A673 (cell line): ENCODE measurements at regions not wholly inside any gene's neighbourhood (a gene's known extent, or its start where the extent isn't known, plus 50 kb on each side); places are given as distances from the start of the nearest gene placed in this dataset.

Experiments
- BruUV-seq: library from RNA; stranded (reverse); fragments of 400-500 nt; replicated peaks from 2 replicates; lab custom pipeline; 2021; lab: Mats Ljungman, UMichigan
- CTCF ChIA-PET: fragments of 300-600 bp; sonication (Branson Sonifier 250); formaldehyde crosslinking; loops from one replicate; lab custom pipeline; 2022; ENCODE audit warnings: antibody characterized with exemption; lab: Charles Lee
- POLR2A ChIA-PET: fragments of 300-600 bp; sonication (Branson Sonifier 250); formaldehyde crosslinking; loops from one replicate; lab custom pipeline; 2022; ENCODE audit warnings: antibody characterized with exemption; ENCODE audit not compliant: low non-redundant PET; lab: Charles Lee
- DNase-seq: peaks from one replicate; pipeline ENCODE4 v3.0.0-alpha.2; 2015; ENCODE audit warnings: low spot score
- H3K27ac ChIP-seq: fragments of 200-600 bp; sonication (generic); 2 replicates; pipeline ENCODE4 v1.5.1; 2016; ENCODE audit warnings: mixed run types, low read depth, mild to moderate bottlenecking, mixed read lengths, antibody characterized with exemption, low read length; ENCODE audit not compliant: poor library complexity, severe bottlenecking
- H3K27me3 ChIP-seq: fragments of 200-600 bp; sonication (generic); replicated peaks from 2 replicates; pipeline ENCODE4 v1.6.1; 2017; ENCODE audit warnings: mixed run types, low read depth, mild to moderate bottlenecking, mixed read lengths, antibody characterized with exemption, low read length; ENCODE audit not compliant: insufficient read depth, poor library complexity
- H3K36me3 ChIP-seq: fragments of 200-600 bp; sonication (generic); 2 replicates; pipeline ENCODE4 v1.6.1; 2016; ENCODE audit warnings: mixed run types, mild to moderate bottlenecking, mixed read lengths, antibody characterized with exemption, low read length; ENCODE audit not compliant: insufficient read depth, poor library complexity, severe bottlenecking
- H3K4me1 ChIP-seq: fragments of 200-600 bp; sonication (generic); 2 replicates; pipeline ENCODE4 v1.6.1; 2017; ENCODE audit warnings: mixed run types, mild to moderate bottlenecking, mixed read lengths, antibody characterized with exemption, low read length; ENCODE audit not compliant: insufficient read depth, poor library complexity, severe bottlenecking
- H3K4me3 ChIP-seq: fragments of 200-600 bp; sonication (generic); 2 replicates; pipeline ENCODE4 v1.5.1; 2016; ENCODE audit warnings: low read depth, mixed run types, mild to moderate bottlenecking, mixed read lengths, low read length; ENCODE audit not compliant: poor library complexity, severe bottlenecking
- H3K9me3 ChIP-seq: fragments of 200-600 bp; sonication (generic); 2 replicates; pipeline ENCODE4 v1.6.1; 2016; ENCODE audit warnings: mixed run types, low read depth, mild to moderate bottlenecking, mixed read lengths, antibody characterized with exemption, low read length; ENCODE audit not compliant: poor library complexity, severe bottlenecking
- EZH2 ChIP-seq: fragments of 200-600 bp; sonication (generic); IDR thresholded peaks from 2 replicates; pipeline ENCODE4 v1.6.1; 2017; ENCODE audit warnings: borderline replicate concordance, low read depth, mild to moderate bottlenecking, mixed read lengths, antibody characterized with exemption, low read length; ENCODE audit not compliant: poor library complexity, severe bottlenecking
- intact Hi-C: fragments of 100-400 bp; cut with micrococcal nuclease; formaldehyde crosslinking; loops from one replicate; pipeline ENCODE4 v1.10.0; 2022; ENCODE audit not compliant: unreplicated experiment
- TF ChIP-seq, protein P1 (sequence below): fragments of 300-800, 200-600 bp; sonication (generic); conservative IDR thresholded peaks from 2 replicates; pipeline ENCODE4 v1.5.1; 2017; ENCODE audit warnings: low read depth, mild to moderate bottlenecking, antibody characterized with exemption, low read length, moderate library complexity, mixed read lengths

DNA sequence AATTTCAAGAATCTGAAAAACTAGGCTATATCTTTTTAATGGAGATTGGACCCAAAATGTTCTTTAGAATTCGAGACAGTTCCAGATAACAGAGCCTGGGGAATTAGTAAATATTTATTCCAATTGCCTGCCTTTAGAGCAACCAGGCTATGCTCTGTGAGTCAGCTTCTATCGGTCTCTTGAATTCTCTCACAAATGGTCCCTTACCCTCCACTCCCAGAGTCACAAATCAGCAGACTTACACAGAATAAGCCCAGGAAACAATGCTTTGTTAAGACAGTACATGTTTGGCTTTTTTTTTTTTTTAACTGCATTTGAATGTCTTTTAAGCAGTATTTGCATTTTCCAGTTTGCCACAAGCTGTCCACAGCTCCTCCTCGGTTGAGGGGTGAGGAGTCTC, 460.7 kb upstream of the CBLB start:
- Histone ChIP-seq H3K27me3 (no peaks in the 10 kb centered on the region), H3K4me3 (no peak overlapping the region), H3K4me1 (peaks cover 8% of the 10 kb centered on the region), H3K9me3 (peaks cover 1% of the 10 kb centered on the region), H3K27ac (no peak overlapping the region), H3K36me3 (no peaks in the 10 kb centered on the region)
- BruUV-seq: no TSS peak
- no peak for TF ChIP-seq EZH2
- TF ChIP-seq, protein P1, sequence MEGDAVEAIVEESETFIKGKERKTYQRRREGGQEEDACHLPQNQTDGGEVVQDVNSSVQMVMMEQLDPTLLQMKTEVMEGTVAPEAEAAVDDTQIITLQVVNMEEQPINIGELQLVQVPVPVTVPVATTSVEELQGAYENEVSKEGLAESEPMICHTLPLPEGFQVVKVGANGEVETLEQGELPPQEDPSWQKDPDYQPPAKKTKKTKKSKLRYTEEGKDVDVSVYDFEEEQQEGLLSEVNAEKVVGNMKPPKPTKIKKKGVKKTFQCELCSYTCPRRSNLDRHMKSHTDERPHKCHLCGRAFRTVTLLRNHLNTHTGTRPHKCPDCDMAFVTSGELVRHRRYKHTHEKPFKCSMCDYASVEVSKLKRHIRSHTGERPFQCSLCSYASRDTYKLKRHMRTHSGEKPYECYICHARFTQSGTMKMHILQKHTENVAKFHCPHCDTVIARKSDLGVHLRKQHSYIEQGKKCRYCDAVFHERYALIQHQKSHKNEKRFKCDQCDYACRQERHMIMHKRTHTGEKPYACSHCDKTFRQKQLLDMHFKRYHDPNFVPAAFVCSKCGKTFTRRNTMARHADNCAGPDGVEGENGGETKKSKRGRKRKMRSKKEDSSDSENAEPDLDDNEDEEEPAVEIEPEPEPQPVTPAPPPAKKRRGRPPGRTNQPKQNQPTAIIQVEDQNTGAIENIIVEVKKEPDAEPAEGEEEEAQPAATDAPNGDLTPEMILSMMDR: no peak
- DNase-seq: no peak
- intact Hi-C loops: no loop called here
- ChIA-PET CTCF (no interaction called here), POLR2A (no interaction called here)

DNA sequence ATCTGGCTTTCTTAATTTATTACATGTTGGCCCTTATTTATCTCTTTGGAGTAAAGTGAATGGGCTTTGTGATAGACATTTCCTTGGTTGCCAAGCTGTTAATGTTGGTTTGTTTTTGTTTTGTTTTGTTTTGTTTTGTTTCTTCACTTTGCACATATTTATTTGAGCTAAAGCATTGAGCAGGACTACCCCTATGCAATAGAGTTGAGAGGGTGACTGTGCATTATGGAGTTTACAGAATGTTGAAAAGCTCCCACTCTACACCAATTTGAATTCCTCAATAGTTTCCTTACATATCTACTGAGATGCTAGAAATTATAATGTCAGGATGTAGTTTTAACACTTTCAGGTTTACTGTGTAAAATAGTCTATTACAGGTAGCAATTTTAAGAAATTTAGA, 462.8 kb upstream of the CBLB start:
- no peaks in the 10 kb centered on the region for H3K9me3 ChIP-seq
- intact Hi-C loops: no loop called here
- H3K4me3 ChIP-seq: no peak overlapping the region
- no peaks in the 10 kb centered on the region for H3K36me3 ChIP-seq
- H3K27me3 ChIP-seq: no peaks in the 10 kb centered on the region
- H3K4me1 ChIP-seq: peaks cover 8% of the 10 kb centered on the region
- no peak overlapping the region for H3K27ac ChIP-seq
- no peak for TF ChIP-seq EZH2
- TF ChIP-seq, protein P1: no peak
- ChIA-PET POLR2A (no interaction called here), CTCF (no interaction called here)
- DNase-seq: no peak
- no TSS peak for BruUV-seq

DNA sequence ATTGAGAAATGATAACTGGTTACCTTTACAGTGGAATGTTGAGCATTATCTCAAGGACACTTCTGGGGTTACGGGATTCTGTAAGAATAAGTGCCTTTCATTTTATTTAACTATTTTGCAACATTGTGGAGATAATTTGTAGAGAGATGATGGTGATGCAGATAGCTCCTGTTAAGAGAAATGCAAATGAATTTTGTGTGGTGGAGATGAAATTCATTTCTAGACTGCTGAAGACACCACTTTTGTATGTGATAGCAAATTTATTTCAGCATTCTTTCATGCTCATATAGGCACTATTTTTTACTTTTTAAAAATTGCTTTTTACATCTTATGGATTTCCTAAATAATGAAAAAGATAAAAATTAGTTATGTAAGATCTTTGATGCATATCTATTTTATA, 463.3 kb upstream of the CBLB start:
- peaks cover 4% of the 10 kb centered on the region for H3K4me1 ChIP-seq
- POLR2A ChIA-PET: no interaction called here
- no peak overlapping the region for H3K27ac ChIP-seq
- H3K36me3 ChIP-seq: no peaks in the 10 kb centered on the region
- H3K9me3 ChIP-seq: no peaks in the 10 kb centered on the region
- H3K27me3 ChIP-seq: no peaks in the 10 kb centered on the region
- BruUV-seq: no TSS peak
- no peak for TF ChIP-seq EZH2
- TF ChIP-seq, protein P1: no peak
- intact Hi-C loops: no loop called here
- no peak overlapping the region for H3K4me3 ChIP-seq
- no peak for DNase-seq
- CTCF ChIA-PET: no interaction called here
